ENCODE measurements at regions not wholly inside any gene's neighbourhood (a gene's known extent, or its start where the extent isn't known, plus 50 kb on each side); places are given as distances from the start of the nearest gene placed in this dataset.

- Histone ChIP-seq H3K36me3 (ENCODE audit: insufficient read depth, low read length) (no peaks in the 10 kb centered on the region), H3K9ac (ENCODE audit: insufficient read length) (no peak overlapping the region), H3K4me3 (no peak overlapping the region), H3K27ac (no peak overlapping the region), H3K9me3 (ENCODE audit: low read depth, low read length) (no peaks in the 10 kb centered on the region)
- no peak for DNase-seq (ENCODE audit: low read depth, low spot score)
- no peak for TF ChIP-seq EZH2 (IDR thresholded peaks at IDR 0.05)
- TF ChIP-seq FOXP2 (optimal IDR thresholded peaks at IDR 0.05; ENCODE audit: control extremely low read depth, extremely low read length, insufficient read depth): no peak
Measured at GRCh38 chr1:217921126-217921904, 290.2 kb downstream of the SPATA17 start.

GRCh38 chr1:217924924-217925323 is 293.8 kb downstream of the SPATA17 start:
- H3K9me3 ChIP-seq (ENCODE audit: low read depth, low read length): no peaks in the 10 kb centered on the region
- H3K9ac ChIP-seq (ENCODE audit: insufficient read length): no peak overlapping the region
- no peaks in the 10 kb centered on the region for H3K36me3 ChIP-seq (ENCODE audit: insufficient read depth, low read length)
- TF ChIP-seq FOXP2 (optimal IDR thresholded peaks at IDR 0.05; ENCODE audit: control extremely low read depth, extremely low read length, insufficient read depth) (no peak), POLR2AphosphoS5 (IDR thresholded peaks at IDR 0.05; ENCODE audit: borderline replicate concordance, low read depth, low read length) (no peak)
- H3K4me3 ChIP-seq: no peak overlapping the region
- no peak overlapping the region for H3K27ac ChIP-seq
- DNase-seq (ENCODE audit: low read depth, low spot score): no peak

- H3K9me3 ChIP-seq (ENCODE audit: low read depth, low read length): no peaks in the 10 kb centered on the region
- H3K36me3 ChIP-seq (ENCODE audit: insufficient read depth, low read length): no peaks in the 10 kb centered on the region
- no peak for DNase-seq (ENCODE audit: low read depth, low spot score)
- no peak overlapping the region for H3K9ac ChIP-seq (ENCODE audit: insufficient read length)
- no peak overlapping the region for H3K27ac ChIP-seq
- H3K4me3 ChIP-seq: no peak overlapping the region
- TF ChIP-seq EZH2 (IDR thresholded peaks at IDR 0.05) (no peak), POLR2AphosphoS5 (IDR thresholded peaks at IDR 0.05; ENCODE audit: borderline replicate concordance, low read depth, low read length) (no peak), FOXP2 (optimal IDR thresholded peaks at IDR 0.05; ENCODE audit: control extremely low read depth, extremely low read length, insufficient read depth) (no peak)
Measured at GRCh38 chr1:217929213-217929885, 298.2 kb downstream of the SPATA17 start.

GRCh38 chr1:217943361-217943760 is 312.2 kb downstream of the SPATA17 start:
- Histone ChIP-seq H3K36me3 (ENCODE audit: insufficient read depth, low read length) (no peaks in the 10 kb centered on the region), H3K4me3 (no peak overlapping the region), H3K9me3 (ENCODE audit: low read depth, low read length) (no peaks in the 10 kb centered on the region), H3K9ac (ENCODE audit: insufficient read length) (no peak overlapping the region), H3K27ac (no peak overlapping the region)
- TF ChIP-seq EZH2 (IDR thresholded peaks at IDR 0.05) (no peak), POLR2AphosphoS5 (IDR thresholded peaks at IDR 0.05; ENCODE audit: borderline replicate concordance, low read depth, low read length) (no peak)
- DNase-seq (ENCODE audit: low read depth, low spot score): no peak

GRCh38 chr1:217944550-217944949 is 313.4 kb downstream of the SPATA17 start:
- TF ChIP-seq POLR2AphosphoS5 (IDR thresholded peaks at IDR 0.05; ENCODE audit: borderline replicate concordance, low read depth, low read length) (no peak), FOXP2 (optimal IDR thresholded peaks at IDR 0.05; ENCODE audit: control extremely low read depth, extremely low read length, insufficient read depth) (no peak), EZH2 (IDR thresholded peaks at IDR 0.05) (no peak)
- no peak for DNase-seq (ENCODE audit: low read depth, low spot score)

GRCh38 chr1:217946511-217946910 is 315.4 kb downstream of the SPATA17 start:
- Histone ChIP-seq H3K9ac (ENCODE audit: insufficient read length) (no peak overlapping the region), H3K36me3 (ENCODE audit: insufficient read depth, low read length) (no peaks in the 10 kb centered on the region), H3K9me3 (ENCODE audit: low read depth, low read length) (no peaks in the 10 kb centered on the region), H3K27ac (no peak overlapping the region), H3K4me3 (no peak overlapping the region)
- DNase-seq (ENCODE audit: low read depth, low spot score): no peak
- TF ChIP-seq FOXP2 (optimal IDR thresholded peaks at IDR 0.05; ENCODE audit: control extremely low read depth, extremely low read length, insufficient read depth) (no peak), EZH2 (IDR thresholded peaks at IDR 0.05) (no peak), POLR2AphosphoS5 (IDR thresholded peaks at IDR 0.05; ENCODE audit: borderline replicate concordance, low read depth, low read length) (no peak)

More at GRCh38 chr1:217944550-217944949, 313.4 kb downstream of the SPATA17 start:
- H3K36me3 ChIP-seq (ENCODE audit: insufficient read depth, low read length): no peaks in the 10 kb centered on the region
- no peak overlapping the region for H3K9ac ChIP-seq (ENCODE audit: insufficient read length)
- H3K27ac ChIP-seq: no peak overlapping the region
- H3K4me3 ChIP-seq: no peak overlapping the region
- H3K9me3 ChIP-seq (ENCODE audit: low read depth, low read length): no peaks in the 10 kb centered on the region

GRCh38 chr1:217948741-217949140 is 317.6 kb downstream of the SPATA17 start:
- Histone ChIP-seq H3K9ac (ENCODE audit: insufficient read length) (no peak overlapping the region), H3K27ac (no peak overlapping the region), H3K4me3 (no peak overlapping the region), H3K36me3 (ENCODE audit: insufficient read depth, low read length) (no peaks in the 10 kb centered on the region), H3K9me3 (ENCODE audit: low read depth, low read length) (no peaks in the 10 kb centered on the region)
- TF ChIP-seq POLR2AphosphoS5 (IDR thresholded peaks at IDR 0.05; ENCODE audit: borderline replicate concordance, low read depth, low read length) (no peak), EZH2 (IDR thresholded peaks at IDR 0.05) (no peak), FOXP2 (optimal IDR thresholded peaks at IDR 0.05; ENCODE audit: control extremely low read depth, extremely low read length, insufficient read depth) (no peak)
- no peak for DNase-seq (ENCODE audit: low read depth, low spot score)

GRCh38 chr1:217953330-217953729 is 322.2 kb downstream of the SPATA17 start:
- H3K36me3 ChIP-seq (ENCODE audit: insufficient read depth, low read length): no peaks in the 10 kb centered on the region
- no peaks in the 10 kb centered on the region for H3K9me3 ChIP-seq (ENCODE audit: low read depth, low read length)
- H3K27ac ChIP-seq: no peak overlapping the region
- TF ChIP-seq FOXP2 (optimal IDR thresholded peaks at IDR 0.05; ENCODE audit: control extremely low read depth, extremely low read length, insufficient read depth) (no peak), EZH2 (IDR thresholded peaks at IDR 0.05) (no peak), POLR2AphosphoS5 (IDR thresholded peaks at IDR 0.05; ENCODE audit: borderline replicate concordance, low read depth, low read length) (no peak)
- no peak overlapping the region for H3K4me3 ChIP-seq
- no peak overlapping the region for H3K9ac ChIP-seq (ENCODE audit: insufficient read length)
- DNase-seq (ENCODE audit: low read depth, low spot score): no peak

Data from SK-N-MC (cell line).